Breast epithelium (tissue), 3 donors: ENCODE measurements at regions not wholly inside any gene's neighbourhood (a gene's known extent, or its start where the extent isn't known, plus 50 kb on each side); places are given as distances from the start of the nearest gene placed in this dataset.

ENCODE experiments used
- POLR2AphosphoS5 ChIP-seq, 3 donors: sonication (generic); formaldehyde crosslinking; IDR thresholded peaks; one replicate each; pipeline ENCODE4 v1.6.1; 2017; ENCODE audit warnings: antibody characterized with exemption in 3 of 3
- TF ChIP-seq, protein P1 (sequence below), 3 donors: fragments of 450-650 bp; IDR thresholded peaks; one replicate each; pipeline ENCODE4 v1.5.1; 2016 to 2017; ENCODE audit warnings: antibody characterized with exemption in 3 of 3, mild to moderate bottlenecking in 3 of 3, moderate library complexity in 3 of 3

DNA sequence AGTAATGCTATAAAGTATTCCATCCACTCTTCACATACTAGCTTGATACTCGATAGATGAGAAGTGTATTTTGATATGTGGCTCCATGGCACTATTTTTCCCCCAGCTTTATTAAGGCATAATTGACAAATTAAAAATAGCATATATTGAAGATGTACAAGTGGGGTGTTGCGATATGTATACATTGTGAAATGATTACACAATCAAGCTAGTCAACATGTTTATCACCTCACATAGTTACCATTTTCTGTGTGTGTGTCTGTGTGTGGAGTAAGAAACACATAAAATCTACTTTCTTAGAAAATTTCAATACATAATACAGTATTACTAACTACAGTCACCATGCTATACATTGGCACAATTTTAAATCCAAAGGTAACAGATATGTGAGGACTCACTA, 82.5 kb upstream of the MYT1L start:
- TF ChIP-seq, protein P1, sequence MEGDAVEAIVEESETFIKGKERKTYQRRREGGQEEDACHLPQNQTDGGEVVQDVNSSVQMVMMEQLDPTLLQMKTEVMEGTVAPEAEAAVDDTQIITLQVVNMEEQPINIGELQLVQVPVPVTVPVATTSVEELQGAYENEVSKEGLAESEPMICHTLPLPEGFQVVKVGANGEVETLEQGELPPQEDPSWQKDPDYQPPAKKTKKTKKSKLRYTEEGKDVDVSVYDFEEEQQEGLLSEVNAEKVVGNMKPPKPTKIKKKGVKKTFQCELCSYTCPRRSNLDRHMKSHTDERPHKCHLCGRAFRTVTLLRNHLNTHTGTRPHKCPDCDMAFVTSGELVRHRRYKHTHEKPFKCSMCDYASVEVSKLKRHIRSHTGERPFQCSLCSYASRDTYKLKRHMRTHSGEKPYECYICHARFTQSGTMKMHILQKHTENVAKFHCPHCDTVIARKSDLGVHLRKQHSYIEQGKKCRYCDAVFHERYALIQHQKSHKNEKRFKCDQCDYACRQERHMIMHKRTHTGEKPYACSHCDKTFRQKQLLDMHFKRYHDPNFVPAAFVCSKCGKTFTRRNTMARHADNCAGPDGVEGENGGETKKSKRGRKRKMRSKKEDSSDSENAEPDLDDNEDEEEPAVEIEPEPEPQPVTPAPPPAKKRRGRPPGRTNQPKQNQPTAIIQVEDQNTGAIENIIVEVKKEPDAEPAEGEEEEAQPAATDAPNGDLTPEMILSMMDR (IDR thresholded peaks at IDR 0.05) = no peak
- no peak for TF ChIP-seq POLR2AphosphoS5 (IDR thresholded peaks at IDR 0.05)
